DMS 273 treated with DMSO at 0.1 percent for 48 hours (cell line): ENCODE measurements at regions not wholly inside any gene's neighbourhood (a gene's known extent, or its start where the extent isn't known, plus 50 kb on each side); places are given as distances from the start of the nearest gene placed in this dataset.

Source experiments
- DNase-seq: peaks from one replicate; lab custom pipeline; 2025; lab: John Stamatoyannopoulos, UW

GRCh38 chr17:77647531-77647930, 311.0 kb upstream of the TNRC6C start:
- DNase-seq = no peak

GRCh38 chr17:77649717-77650211, 308.7 kb upstream of the TNRC6C start:
- DNase-seq = no peak

GRCh38 chr17:77651988-77652387, 306.5 kb upstream of the TNRC6C start:
- DNase-seq = no peak

GRCh38 chr17:77654296-77654695, 304.2 kb upstream of the TNRC6C start:
- no peak for DNase-seq

- no peak for DNase-seq
Measured at GRCh38 chr17:77654850-77655249, 303.7 kb upstream of the TNRC6C start.

GRCh38 chr17:77656054-77656453, 302.4 kb upstream of the TNRC6C start:
- DNase-seq = no peak

GRCh38 chr17:77657839-77658238, 300.7 kb upstream of the TNRC6C start:
- no peak for DNase-seq

- no peak for DNase-seq
Measured at GRCh38 chr17:77660524-77660923, 298.0 kb upstream of the TNRC6C start.

GRCh38 chr17:77662833-77663232, 295.7 kb upstream of the TNRC6C start:
- DNase-seq = no peak

GRCh38 chr17:77664097-77664729, 294.3 kb upstream of the TNRC6C start:
- DNase-seq = no peak

GRCh38 chr17:77665833-77666232, 292.7 kb upstream of the TNRC6C start:
- DNase-seq = no peak

GRCh38 chr17:77666462-77666861, 292.0 kb upstream of the TNRC6C start:
- DNase-seq = no peak

- DNase-seq = no peak
Measured at GRCh38 chr17:77666881-77667395, 291.6 kb upstream of the TNRC6C start.

- no peak for DNase-seq
Measured at GRCh38 chr17:77667478-77667877, 291.0 kb upstream of the TNRC6C start.

GRCh38 chr17:77668518-77668917, 290.0 kb upstream of the TNRC6C start:
- no peak for DNase-seq

- DNase-seq = no peak
Measured at GRCh38 chr17:77670173-77670572, 288.3 kb upstream of the TNRC6C start.

GRCh38 chr17:77674358-77674757, 284.1 kb upstream of the TNRC6C start:
- no peak for DNase-seq

GRCh38 chr17:77675411-77675810, 283.1 kb upstream of the TNRC6C start:
- no peak for DNase-seq

GRCh38 chr17:77675816-77676215, 282.7 kb upstream of the TNRC6C start:
- no peak for DNase-seq

GRCh38 chr17:77676237-77676661, 282.3 kb upstream of the TNRC6C start:
- no peak for DNase-seq

- DNase-seq = no peak
Measured at GRCh38 chr17:77677211-77677610, 281.3 kb upstream of the TNRC6C start.

GRCh38 chr17:77677630-77678029, 280.9 kb upstream of the TNRC6C start:
- no peak for DNase-seq

GRCh38 chr17:77679589-77679988, 278.9 kb upstream of the TNRC6C start:
- no peak for DNase-seq

GRCh38 chr17:77681861-77682260, 276.6 kb upstream of the TNRC6C start:
- DNase-seq = no peak
